Dedifferentiated amniotic fluid mesenchymal stem cell (primary cell): ENCODE measurements at regions not wholly inside any gene's neighbourhood (a gene's known extent, or its start where the extent isn't known, plus 50 kb on each side); places are given as distances from the start of the nearest gene placed in this dataset.

ENCODE experiments used
- DNase-seq: peaks from one replicate; pipeline ENCODE4 v3.0.0-alpha.2; 2016; ENCODE audit errors: extremely low spot score

- DNase-seq, result no peak
Measured at GRCh38 chr11:33646629-33647028, 54.0 kb downstream of the C11orf91 start.

GRCh38 chr11:33646168-33646567, 54.5 kb downstream of the C11orf91 start:
- DNase-seq, result no peak

DNA sequence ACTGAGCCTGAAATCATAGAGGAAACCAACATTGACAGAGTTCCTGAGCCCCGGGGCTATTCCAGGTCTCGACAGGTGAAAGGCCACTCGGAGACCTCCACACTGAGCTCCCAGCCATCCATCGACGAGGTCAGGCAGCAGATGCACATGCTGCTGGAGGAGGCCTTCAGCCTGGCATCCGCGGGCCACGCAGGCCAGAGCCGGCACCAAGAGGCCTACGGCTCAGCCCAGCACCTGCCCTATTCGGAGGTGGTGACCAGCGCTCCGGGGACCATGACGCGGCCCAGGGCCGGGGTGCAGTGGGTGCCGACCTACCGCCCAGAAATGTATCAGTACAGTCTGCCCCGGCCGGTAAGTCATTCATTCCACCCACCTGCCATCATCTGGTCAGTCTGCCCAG, 54.9 kb downstream of the C11orf91 start:
- DNase-seq, result no peak

- no peak for DNase-seq
Measured at GRCh38 chr11:33643167-33643824, 57.3 kb downstream of the C11orf91 start.

- no peak for DNase-seq
Measured at GRCh38 chr11:33642461-33643166, 58.0 kb downstream of the C11orf91 start.

DNA sequence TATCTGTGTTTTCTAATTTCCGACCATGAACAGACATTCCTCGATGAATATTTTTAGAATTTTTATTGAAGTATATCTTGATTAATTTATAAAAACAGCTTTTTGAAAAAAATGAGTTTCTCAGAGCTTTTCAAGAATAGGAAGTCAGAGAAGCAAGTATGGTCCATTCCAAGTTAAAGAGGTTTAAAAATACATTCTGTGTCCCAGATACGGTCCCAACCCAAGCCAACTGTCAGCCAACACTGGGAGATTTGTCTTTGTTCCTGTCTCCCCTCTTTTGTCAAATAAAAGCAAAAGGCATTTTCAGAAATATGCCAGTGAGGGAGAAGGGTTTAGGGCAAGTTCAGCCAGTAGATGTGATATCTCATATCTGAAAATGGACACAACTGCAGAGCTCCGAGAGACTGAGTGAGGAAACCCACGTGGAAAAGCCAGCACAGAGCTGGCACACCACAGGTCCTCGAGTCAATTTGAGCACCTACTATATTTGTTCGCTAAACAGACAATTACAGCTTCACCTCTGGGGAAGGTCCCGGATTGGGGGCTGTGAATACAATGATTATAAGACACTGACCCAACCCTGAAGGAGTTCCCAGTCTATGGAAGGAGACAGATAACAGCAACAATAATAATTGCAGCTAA, 59.8 kb downstream of the C11orf91 start:
- no peak for DNase-seq

- no peak for DNase-seq
Measured at GRCh38 chr11:33638608-33639007, 62.0 kb downstream of the C11orf91 start.

- DNase-seq, result no peak
Measured at GRCh38 chr11:33636104-33636503, 64.5 kb downstream of the C11orf91 start.

GRCh38 chr11:33635161-33635560, 65.5 kb downstream of the C11orf91 start:
- no peak for DNase-seq

DNA sequence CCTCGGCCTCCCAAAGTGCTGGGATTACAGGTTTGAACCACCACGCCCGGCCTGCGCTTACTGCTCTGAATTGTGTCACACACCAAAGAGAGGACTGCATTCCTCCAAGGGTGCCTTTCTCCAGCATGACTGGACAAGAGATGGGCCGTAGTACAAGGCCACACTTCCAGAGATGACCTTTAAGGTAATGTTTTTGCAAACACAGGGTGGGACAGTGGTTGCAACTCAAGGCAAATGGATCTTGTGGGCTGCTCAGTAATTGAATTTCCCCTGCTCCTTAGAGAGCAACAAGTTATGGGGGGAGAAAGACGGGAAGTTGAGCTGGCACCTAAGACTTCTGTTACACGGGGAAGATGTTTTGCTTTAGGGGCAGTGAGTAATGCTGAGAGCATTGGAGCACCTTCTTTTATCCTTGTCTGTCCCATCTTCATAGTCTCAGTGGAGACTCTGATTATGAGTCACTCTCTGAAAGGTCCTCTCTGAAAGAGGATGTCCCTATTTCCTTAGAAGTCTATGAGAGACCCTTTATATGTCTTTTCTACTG, 66.3 kb downstream of the C11orf91 start:
- DNase-seq, result no peak

GRCh38 chr11:33633251-33634003, 67.2 kb downstream of the C11orf91 start:
- DNase-seq, result no peak

- no peak for DNase-seq
Measured at GRCh38 chr11:33631749-33632091, 68.9 kb downstream of the C11orf91 start.

DNA sequence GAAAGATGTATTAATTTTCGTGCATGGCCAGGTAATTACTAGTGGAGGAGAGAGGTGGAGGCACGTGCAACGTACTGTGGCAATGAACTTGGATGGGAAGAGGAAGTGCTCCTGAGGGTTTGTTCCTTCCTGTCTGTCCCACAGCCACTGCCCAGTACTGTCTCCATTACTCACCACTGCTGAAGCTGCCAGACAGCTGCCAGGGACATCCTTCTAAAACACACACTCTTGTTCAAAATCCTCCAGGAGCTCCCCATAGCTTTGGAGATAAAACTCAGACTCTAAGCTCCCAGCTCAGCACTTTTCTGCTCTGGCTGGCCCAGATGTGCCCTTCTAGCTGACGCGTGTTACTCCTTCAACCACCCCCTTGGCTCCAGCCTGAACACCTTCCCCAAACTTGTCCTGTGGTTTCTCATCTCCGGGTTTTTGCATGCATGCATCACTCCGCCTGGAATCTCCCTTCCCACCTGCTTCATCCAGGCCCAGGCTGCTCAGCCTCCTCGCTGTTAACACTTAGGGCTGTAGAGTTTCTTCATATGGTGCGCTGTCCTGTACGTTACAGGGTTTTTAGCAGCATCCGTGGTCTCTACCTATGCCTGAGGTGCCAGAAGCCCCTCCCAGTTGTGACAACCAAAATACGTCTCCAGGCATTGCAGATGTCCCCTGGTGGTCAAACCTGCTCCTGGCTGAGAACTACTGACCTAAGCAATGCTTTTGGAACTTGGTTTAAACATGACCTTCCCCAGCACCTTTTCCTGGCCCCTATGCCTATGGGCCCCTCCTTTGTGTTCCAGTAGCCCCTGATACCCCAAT, 69.5 kb downstream of the C11orf91 start:
- no peak for DNase-seq

DNA sequence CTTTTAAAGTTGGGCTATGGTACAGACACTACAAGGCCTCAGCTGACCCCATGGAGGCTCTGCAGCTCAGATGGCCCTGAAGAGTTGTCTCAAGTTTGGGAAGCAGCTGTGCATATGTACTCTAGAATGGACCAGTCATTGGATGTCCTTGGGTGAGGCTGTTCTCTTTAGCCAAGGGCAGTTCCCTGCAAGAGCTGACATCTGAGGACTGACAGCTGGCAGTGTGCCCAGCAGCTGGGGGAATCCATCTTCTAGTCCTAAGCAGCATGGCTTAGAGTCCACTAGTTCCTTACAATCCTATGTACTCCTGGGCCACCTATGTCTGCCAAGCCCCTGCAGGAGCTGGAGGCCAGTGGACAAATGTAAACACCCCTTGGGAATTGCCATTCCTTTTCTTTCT, 76.5 kb downstream of the C11orf91 start:
- DNase-seq, result no peak

GRCh38 chr11:33622806-33623205, 77.8 kb downstream of the C11orf91 start:
- DNase-seq, result no peak

DNA sequence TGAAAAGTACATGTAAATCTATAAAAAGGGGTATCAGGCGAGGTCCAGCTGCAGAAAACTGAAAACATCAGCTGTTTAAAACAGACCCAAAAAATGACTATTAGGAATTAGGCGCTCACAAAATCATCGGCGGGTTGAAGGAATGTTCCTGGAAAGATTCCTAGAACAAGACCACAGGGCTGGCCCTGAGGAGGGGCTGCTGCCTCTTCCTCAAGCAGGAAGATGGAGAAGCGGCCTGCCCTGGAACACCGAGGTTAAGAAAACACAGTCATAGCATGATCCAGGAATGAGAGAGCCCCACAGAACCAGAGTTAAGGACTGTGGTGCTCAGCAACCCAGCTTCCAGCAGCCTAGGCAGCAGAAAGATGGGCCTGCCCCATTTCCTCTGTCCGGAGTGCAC, 78.4 kb downstream of the C11orf91 start:
- no peak for DNase-seq

DNA sequence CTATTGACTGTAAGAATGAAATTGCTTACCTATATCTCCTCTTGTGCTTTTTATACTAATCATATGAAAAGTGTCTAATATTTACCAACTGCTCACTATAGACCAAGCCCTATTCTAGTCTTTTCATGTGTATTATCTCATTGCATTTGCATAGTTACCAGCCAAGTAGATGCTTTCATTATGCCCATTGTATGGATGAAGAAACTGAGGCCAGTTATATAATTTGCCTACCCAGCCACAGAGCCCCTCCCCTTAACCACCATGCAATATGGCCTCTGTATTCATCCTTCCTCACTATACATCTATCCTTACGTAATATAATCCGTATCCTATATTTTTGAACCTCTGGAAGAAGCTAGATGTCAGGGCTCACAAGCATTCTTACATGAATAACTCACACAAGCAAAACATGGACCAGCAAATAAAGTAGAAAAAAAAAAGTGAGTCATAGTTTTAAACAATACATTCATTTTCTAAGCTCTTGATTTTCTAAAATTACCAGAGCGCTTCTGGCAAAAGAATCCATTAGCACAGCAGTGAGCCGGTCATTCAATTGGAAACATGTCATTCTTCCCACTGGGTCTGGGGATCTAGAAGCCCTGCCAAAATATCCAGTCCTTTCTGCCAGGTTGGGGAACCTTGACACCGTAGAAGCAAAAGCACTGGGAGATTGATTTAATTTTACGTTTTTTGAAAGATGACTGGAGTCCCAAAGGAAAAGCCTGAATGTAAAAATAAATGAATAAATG, 80.0 kb downstream of the C11orf91 start:
- peak; percentile 42 for DNase-seq

DNA sequence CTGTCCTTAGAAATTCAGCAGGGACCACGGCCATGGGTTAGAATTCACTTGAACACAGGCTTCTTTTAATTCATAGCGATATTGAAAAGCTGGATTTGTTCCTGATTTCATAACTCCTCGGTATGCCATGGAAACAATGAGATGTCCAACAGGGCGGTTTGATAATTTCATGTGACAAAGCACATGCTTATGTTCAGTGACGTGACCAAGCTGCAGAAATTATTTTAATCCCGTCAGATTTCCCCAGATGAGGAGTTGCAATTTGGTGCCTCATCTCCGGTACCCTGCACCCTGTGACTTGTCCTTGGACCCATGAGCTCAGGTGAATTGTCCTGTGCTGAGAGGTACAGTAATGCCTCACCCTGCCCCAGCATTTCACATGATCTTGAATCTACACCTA, 81.7 kb downstream of the C11orf91 start:
- no peak for DNase-seq

DNA sequence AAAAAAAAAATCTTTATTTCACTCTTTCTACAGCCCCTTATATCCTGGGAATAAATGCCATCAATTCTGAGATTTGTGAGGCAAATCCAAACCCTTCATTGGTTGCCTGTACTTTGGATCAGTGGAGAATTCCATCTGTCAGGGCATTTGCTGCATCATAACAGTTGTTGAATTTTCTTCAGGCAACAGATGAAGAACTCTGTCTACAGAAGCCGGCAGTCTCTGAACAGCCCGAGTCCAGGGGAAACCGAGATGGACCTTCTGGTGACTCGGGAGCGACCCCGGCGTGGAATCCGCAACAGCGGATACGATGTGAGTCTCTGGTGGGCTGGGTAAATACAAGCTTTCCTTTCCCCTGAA, 82.3 kb downstream of the C11orf91 start:
- DNase-seq, result no peak

DNA sequence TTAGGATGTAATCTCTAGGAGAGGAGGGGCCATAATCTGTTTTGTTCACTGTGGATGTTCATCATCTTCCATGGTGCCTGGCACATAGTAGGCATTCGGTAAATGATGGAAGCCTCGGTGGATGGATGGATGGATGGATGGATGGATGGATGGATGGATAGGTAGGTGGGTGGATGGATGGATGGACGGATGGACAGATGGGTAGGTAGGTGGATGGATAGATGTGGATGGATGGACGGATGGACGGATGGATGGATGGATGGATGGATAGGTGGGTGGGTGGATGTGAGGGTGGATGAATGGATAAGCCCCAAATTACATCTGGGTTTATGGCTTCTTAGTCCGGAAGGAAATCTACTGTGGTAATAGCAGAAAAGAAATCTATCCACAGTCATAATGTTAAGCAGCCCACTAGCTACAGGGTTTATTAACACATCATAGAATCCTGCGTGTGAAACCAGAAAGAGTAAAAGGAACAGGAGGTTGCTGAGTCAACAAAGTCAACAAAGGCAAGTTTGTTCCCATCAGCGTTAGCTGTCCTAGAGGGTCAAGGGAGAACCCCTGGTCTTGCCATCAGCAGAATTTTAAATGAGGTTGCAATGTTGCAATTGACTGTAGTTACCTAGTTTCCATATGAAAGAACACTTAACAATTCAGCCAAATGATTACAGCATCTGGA, 82.8 kb downstream of the C11orf91 start:
- no peak for DNase-seq
